Activated CD4-positive, alpha-beta T cell treated with anti-CD3 and anti-CD28 coated beads, Interleukin-2, amount 50 U/mL, for 24 hours (primary cell): ENCODE measurements at regions not wholly inside any gene's neighbourhood (a gene's known extent, or its start where the extent isn't known, plus 50 kb on each side); places are given as distances from the start of the nearest gene placed in this dataset.
"Not testable (repeated sequence)": the region's sequence is repeated elsewhere in the genome, so short reads cannot be mapped to it uniquely, and the experiment has no call there.

ENCODE experiments used
- DNase-seq, 2 donors: peaks; one replicate each; pipeline ENCODE4 v3.0.0-alpha.2; 2020; ENCODE audit warnings: low read depth in 1 of 2, low spot score in 1 of 2

DNA sequence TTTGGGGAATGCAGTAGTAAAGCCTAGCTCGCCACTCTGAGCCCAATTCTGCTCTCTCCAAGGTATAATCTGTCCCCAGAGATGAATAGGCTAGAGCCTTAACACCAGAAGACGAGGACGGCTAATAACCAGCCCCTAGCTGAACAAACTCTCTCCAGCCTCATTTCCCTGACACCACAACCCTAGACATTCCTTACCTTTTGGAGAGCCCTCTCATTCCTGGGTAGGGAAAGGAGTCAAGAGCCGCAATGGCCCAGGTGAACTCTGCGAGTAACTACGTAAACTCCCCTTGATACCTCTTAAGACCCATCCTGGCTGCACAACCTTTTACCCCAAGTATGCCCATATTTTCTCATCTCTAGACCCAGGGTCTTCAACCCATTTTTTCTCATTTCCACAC lies 722.9 kb downstream of the BCL11A start:
- no peak for DNase-seq

DNA sequence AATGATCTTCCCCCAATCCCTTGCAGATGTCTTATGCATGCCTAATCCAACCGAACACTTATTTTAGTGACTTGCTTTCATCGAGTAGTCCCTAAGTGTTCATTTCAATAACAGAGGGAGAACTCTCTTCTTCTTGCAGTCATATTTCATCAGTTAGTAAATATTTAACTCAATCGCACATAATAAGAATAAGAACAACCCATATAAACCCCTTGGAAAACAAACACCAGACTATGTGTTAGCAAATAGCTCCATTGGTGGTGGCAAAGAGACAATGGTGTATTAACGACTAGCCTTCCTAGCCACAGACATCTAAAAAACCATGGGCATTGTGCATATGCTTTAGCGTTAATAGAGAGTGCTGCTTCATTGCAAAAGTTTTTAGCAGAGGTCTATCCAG lies 725.8 kb downstream of the BCL11A start:
- no peak for DNase-seq

DNA sequence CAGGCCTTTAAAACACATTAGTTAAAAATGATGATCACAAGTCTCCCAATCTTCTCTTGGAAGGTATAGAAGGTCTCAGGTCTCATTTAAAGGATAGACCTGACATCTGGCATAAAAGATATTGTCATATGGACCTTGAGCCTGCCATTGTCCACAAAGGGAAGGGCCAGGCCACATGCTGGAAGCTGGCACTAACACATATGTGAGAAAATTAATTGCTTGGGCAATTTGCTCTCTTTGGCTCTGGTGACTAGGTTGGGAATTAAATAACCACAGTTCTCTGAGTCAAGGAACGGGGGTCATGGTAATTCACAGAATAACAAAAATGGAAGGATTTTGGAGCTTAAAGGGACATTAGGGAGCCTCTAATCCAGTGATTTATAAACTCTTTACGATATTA lies 727.3 kb downstream of the BCL11A start:
- DNase-seq, result no peak

DNA sequence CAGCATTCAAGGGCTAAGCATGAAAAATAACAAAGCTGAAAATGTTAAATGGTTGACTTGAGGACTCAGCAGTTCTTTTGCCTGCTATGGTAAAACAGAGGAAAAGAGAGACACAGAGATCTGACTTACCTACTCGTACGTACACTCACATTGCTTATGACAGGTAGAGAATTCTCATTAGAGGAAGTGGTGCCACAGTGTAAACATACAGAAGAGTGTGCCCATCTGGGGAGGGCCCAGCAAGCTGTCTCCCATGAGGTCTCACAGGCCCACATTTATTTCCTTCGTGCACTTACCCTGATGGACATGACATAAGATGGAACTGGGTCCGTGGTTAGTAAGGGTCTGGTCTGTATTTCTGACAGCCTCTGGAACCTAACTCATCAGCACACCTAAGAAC lies 729.1 kb downstream of the BCL11A start:
- DNase-seq, result no peak

GRCh38 chr2:59816075-59816474 lies 737.4 kb downstream of the BCL11A start:
- DNase-seq, result no peak

GRCh38 chr2:59810283-59810682 lies 743.2 kb downstream of the BCL11A start:
- DNase-seq, result not testable (repeated sequence)

GRCh38 chr2:59806486-59806885 lies 747.0 kb downstream of the BCL11A start:
- DNase-seq, result no peak

GRCh38 chr2:59804732-59805131 lies 748.7 kb downstream of the BCL11A start:
- no peak for DNase-seq

DNA sequence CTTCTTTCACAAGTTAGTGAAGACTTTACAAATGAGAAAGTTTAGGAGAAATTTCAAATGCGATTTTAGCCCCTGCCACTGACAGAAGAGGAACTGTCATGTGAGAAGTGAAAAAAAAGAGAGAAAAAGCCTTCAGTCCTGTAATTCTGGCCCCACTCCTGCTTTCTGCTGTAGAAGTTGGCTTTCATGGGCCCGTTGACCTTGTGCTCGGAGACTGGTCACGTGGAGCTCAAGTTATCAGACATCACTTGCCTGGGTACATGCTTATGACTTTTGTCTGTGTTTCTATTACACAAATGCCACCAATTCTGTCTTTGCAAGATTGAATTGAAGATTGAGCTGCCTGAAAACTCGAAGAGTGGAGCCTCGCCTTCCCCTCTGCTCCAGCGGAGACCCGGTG lies 749.9 kb downstream of the BCL11A start:
- no peak for DNase-seq

- DNase-seq, result no peak
Measured at GRCh38 chr2:59798687-59799232, 754.7 kb downstream of the BCL11A start.

- no peak for DNase-seq
Measured at GRCh38 chr2:59791004-59791618, 762.3 kb downstream of the BCL11A start.

DNA sequence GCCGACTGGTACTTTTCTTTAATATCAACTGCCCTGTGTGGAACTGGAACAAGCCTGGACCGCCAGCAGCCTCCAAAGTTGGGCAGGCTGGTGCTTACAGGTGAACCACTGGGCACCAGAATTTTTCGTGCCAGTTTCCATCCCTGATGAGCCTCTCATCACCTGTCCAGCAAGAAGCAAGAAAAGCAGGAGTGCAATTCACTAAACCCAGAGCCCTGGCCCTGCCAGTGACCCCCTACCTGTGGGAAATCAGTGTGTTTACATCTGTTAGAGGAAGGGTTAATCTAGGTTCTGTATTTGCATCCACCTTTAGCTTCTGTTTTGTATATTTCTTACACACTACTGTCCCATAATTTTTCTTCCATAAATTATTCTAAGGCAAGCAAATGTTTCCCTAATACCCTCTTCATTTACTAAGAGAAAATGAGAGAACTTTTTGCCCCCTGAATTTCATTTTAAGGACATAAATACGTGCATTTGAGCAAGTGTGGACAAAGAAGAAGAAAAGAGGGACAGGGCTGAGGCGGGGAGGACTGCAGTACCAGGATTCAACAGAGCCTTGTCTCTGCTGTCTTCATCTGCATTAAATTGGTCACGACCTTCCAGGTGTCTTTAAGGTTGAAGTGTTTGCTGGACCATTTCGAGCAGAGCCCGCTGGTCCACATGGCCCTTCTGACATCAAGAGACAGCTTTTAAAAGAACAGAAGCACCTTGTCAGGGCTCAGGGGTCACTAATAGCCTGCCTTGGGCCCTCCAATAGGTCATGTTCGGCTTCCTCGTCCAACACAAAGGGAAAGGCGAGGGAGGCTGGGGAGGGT lies 763.1 kb downstream of the BCL11A start:
- DNase-seq, result no peak

DNA sequence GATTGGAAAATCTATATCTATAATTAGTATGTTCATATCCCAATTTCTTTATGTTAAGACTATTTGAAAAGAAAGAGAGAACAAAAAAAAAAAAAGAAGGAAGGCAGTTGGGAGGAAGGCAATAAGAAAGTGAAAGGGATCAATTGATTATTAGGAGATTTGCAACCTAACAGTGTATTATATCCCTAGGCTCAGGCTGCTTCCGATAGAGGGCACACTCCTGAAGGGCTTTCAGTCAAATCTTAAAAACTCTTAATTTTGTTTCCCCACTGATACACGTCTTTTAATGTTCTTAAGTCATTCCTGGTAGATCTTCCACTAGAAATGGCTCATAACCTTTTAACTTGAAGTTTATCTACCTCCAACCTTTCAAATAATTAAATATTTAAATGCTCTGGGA lies 763.9 kb downstream of the BCL11A start:
- no peak for DNase-seq

GRCh38 chr2:59787095-59787494 lies 766.4 kb downstream of the BCL11A start:
- no peak for DNase-seq

GRCh38 chr2:59786684-59787083 lies 766.8 kb downstream of the BCL11A start:
- DNase-seq, result no peak

GRCh38 chr2:59779571-59779970 lies 773.9 kb downstream of the BCL11A start:
- DNase-seq, result no peak

- no peak for DNase-seq
Measured at GRCh38 chr2:59777120-59777519, 776.3 kb downstream of the BCL11A start.

DNA sequence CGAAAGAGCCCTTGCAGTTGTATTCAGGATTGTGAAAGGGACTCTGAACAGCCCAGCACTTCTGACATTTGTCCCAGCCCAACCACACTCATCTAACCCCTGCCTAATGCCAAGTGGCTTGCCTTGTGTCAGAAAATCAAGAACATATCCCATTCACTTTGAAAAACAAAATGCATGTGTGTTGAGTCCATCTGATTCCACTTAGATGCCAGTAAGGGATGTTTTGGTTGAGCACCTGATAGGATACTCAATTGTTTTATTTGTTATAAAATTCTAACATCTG lies 776.8 kb downstream of the BCL11A start:
- DNase-seq, result no peak

- DNase-seq, result no peak
Measured at GRCh38 chr2:59774821-59775433, 778.5 kb downstream of the BCL11A start.

- no peak for DNase-seq
Measured at GRCh38 chr2:59770651-59771050, 782.8 kb downstream of the BCL11A start.

DNA sequence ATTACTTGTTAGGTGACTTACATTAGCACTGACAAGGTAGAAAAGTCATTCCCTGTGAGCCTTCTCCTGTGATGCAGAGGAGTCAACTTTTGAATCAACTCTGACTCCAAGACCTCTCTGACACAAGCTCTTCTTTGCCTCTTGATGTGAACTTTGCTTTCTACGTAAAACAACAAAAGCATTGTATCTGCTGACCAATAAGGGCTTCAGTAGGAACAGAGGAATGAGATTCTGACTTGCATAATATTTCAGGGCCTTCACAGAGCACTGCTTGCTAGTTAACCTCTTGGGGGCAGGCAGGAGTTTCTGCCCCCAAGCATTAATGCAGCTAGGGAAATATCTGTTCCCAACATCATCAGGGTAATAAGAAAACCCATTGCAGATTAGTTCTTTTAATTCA lies 791.5 kb downstream of the BCL11A start:
- DNase-seq, result no peak

DNA sequence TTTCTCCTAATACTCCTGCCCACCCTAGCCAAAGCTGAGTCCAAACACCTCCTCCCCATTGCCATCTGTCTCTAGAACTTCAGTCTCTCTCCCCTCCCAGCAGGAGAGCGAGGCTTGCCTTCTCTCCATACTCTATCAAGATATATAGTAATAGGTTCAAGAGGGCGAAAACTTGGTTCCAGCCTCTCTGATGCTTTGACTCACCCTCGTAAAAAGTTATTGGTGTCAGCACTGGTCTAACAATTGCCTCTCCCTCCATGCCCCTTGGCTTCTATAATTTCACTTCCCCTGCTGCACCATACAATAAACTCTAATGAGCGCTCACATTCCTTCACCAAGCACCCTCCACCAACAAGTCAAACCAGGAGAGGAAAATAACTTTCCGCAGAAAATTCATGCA lies 797.3 kb downstream of the BCL11A start:
- DNase-seq, result no peak
